Fibroblast of mammary gland (primary cell): ENCODE measurements at regions not wholly inside any gene's neighbourhood (a gene's known extent, or its start where the extent isn't known, plus 50 kb on each side); places are given as distances from the start of the nearest gene placed in this dataset.
A peak's percentile ranks its signal among the peaks of the same experiment; 100 is the strongest.

Experiments used
- DNase-seq: peaks from one replicate; pipeline ENCODE4 v3.0.0-alpha.2; 2010; ENCODE audit warnings: low read depth
- H3K4me3 ChIP-seq: 2 replicates; pipeline ENCODE4 v1.5.1; 2011; ENCODE audit warnings: low read depth, mild to moderate bottlenecking, low read length, moderate library complexity; ENCODE audit not compliant: control insufficient read depth
- CTCF ChIP-seq: conservative IDR thresholded peaks from 2 replicates; pipeline ENCODE4 v1.5.1; 2011; ENCODE audit warnings: low read depth, low read length, inconsistent platforms; ENCODE audit not compliant: control insufficient read depth, insufficient read depth

- DNase-seq, result no peak
- no peak for TF ChIP-seq CTCF
- no peak overlapping the region for H3K4me3 ChIP-seq
Observed at GRCh38 chr15:35712956-35713355, 167.0 kb upstream of the DPH6 start.

- no peak overlapping the region for H3K4me3 ChIP-seq
- TF ChIP-seq CTCF, result no peak
- peak; percentile 54 for DNase-seq
Observed at GRCh38 chr15:35713733-35714132, 167.8 kb upstream of the DPH6 start.

DNA sequence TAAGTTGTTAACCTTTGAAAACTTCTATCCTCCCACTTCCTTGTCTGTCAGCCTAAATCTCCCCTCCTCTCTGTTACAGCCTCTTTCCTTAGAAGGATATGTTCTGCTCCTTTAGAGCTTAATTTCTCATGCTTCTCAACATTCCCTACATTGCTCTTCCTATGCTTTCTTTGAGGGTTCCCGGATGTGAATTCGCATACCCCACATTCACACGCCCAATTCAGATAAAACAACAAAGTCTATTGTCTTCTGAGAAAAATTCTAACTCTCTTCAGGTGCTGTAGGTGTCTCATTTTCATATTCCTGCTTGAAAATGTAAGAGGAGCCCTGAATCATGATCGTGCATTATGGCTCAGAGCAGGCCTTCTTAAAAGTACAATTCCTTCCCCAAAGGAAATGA, 171.8 kb upstream of the DPH6 start:
- DNase-seq, result no peak
- no peak for TF ChIP-seq CTCF
- no peak overlapping the region for H3K4me3 ChIP-seq

DNA sequence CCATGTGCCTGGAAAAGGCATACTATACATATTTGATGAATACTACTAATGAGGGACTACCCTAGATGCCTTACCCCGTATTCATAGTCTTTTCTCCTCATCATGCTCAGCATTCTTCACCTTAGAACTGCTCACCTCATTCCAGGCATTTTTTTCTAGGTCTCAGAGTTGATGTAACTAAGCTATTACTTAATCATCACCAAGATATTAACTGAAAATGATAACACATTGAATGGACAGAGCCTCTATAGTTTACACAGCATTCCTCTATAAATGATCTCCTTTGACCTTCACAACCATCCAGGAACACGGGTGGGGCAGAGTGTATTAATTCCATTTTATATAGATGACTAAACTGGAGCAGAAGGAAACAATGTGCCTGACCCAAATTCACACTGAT, 174.1 kb upstream of the DPH6 start:
- no peak overlapping the region for H3K4me3 ChIP-seq
- no peak for TF ChIP-seq CTCF
- no peak for DNase-seq

DNA sequence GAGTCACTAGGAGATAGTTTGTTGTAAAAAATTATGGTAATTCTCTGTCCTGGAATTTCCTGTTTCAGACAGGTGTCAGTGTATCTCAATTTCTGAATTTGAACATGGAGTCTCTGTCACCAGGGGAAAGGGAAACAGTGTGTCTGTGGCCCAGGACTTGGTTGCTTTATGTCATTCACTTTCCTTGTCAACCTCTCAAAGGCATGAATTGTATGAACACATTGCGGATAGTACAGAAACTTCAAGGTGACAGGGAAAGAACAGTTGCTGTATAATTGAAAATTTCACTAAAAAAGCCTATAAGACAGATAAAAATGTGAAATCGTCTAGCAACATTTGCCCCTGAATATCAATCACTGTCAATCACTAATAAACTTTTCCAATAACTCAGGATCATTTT, 175.0 kb upstream of the DPH6 start:
- H3K4me3 ChIP-seq, result no peak overlapping the region
- no peak for TF ChIP-seq CTCF
- no peak for DNase-seq

DNA sequence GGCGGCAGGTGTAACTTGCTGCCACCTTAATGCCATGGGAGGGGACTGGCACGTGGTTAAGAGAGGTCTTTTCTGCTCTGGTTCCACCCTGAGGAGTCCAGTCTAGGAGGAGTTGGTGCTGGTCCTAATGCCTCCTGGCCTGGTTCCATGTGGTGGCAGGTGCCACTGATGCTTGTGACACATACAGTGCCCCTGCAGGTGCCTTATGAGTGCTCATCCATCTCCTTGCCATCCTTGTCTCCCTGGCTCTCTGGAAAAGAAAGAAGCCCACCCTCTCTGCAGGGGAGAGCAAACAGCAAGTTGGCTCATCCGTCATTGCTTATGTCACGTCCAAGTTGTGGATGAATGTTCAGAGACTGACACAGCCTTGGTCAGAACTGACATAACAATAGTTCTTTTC, 175.8 kb upstream of the DPH6 start:
- DNase-seq, result no peak
- TF ChIP-seq CTCF, result no peak
- no peak overlapping the region for H3K4me3 ChIP-seq

- no peak for DNase-seq
- no peak overlapping the region for H3K4me3 ChIP-seq
- no peak for TF ChIP-seq CTCF
Observed at GRCh38 chr15:35722501-35722900, 176.5 kb upstream of the DPH6 start.
